HFFc6 (cell line): ENCODE measurements at regions not wholly inside any gene's neighbourhood (a gene's known extent, or its start where the extent isn't known, plus 50 kb on each side); places are given as distances from the start of the nearest gene placed in this dataset.
A peak's percentile ranks its signal among the peaks of the same experiment; 100 is the strongest.

Experiments
- DNase-seq: peaks from one replicate; pipeline ENCODE4 v3.0.0-alpha.2; 2018
- H3K27ac Mint-ChIP-seq: 2 replicates; pipeline ENCODE4 v1.8.0; 2020; ENCODE audit warnings: mild to moderate bottlenecking, mixed read lengths
- H3K27me3 Mint-ChIP-seq: 2 replicates; pipeline ENCODE4 v1.8.0; 2021; ENCODE audit warnings: mild to moderate bottlenecking, moderate library complexity, mixed read lengths; ENCODE audit not compliant: insufficient read depth
- H3K36me3 Mint-ChIP-seq: 2 replicates; pipeline ENCODE4 v1.8.0; 2021; ENCODE audit warnings: low read depth, mixed read lengths
- H3K4me1 Mint-ChIP-seq: 2 replicates; pipeline ENCODE4 v1.8.0; 2020; ENCODE audit warnings: low read depth, mixed read lengths
- H3K4me3 Mint-ChIP-seq: 2 replicates; pipeline ENCODE4 v1.8.0; 2020; ENCODE audit warnings: mild to moderate bottlenecking, moderate library complexity, mixed read lengths
- H3K9me3 Mint-ChIP-seq: 2 replicates; pipeline ENCODE4 v1.8.0; 2020; ENCODE audit warnings: mild to moderate bottlenecking, mixed read lengths
- TF ChIP-seq, protein P1 (sequence below): fragments of 200-600 bp; sonication (generic); IDR thresholded peaks from 2 replicates; pipeline ENCODE4 v1.5.0; 2021; ENCODE audit warnings: antibody characterized with exemption, mild to moderate bottlenecking

DNA sequence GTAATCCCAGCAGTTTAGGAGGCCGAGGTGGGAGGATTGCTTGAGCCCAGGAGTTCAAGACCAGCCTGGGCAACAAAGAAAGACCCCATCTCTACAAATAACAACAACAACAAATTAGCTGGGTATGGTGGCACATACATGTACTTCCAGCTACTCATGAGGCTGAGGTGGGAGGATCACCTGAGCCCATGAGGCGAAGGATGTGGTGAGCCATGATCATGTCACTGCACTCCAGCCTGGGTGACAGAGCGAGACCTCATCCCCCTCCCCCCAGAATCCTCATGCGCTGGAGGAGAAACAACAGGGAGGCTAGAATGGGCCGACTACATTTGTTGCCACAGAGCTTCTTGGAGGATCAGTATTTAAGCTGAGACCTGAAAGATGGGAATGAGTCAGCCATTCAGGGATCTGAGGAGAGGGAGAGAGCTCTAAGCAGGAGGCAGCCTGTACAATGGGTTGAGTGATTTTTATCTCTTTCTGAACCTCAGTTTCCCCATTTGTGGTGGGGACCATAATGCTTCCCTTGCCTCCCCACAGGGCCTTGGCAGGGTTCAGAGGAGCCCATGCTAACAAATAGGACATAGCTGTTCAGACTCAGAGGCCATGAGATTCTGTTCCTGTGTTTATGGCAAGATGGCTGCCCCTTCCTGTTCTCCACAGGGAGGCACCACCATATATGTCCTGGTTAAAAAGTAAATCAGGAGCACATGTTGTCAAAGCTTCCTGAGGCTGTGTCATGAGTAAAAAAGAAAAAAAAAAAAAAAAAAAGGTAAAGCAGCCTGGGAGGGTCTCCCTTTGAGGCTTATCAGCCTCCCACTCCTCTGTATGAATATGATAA, 131.4 kb upstream of the HAAO start:
- peak overlapping the region; percentile 88 for H3K4me3 Mint-ChIP-seq

DNA sequence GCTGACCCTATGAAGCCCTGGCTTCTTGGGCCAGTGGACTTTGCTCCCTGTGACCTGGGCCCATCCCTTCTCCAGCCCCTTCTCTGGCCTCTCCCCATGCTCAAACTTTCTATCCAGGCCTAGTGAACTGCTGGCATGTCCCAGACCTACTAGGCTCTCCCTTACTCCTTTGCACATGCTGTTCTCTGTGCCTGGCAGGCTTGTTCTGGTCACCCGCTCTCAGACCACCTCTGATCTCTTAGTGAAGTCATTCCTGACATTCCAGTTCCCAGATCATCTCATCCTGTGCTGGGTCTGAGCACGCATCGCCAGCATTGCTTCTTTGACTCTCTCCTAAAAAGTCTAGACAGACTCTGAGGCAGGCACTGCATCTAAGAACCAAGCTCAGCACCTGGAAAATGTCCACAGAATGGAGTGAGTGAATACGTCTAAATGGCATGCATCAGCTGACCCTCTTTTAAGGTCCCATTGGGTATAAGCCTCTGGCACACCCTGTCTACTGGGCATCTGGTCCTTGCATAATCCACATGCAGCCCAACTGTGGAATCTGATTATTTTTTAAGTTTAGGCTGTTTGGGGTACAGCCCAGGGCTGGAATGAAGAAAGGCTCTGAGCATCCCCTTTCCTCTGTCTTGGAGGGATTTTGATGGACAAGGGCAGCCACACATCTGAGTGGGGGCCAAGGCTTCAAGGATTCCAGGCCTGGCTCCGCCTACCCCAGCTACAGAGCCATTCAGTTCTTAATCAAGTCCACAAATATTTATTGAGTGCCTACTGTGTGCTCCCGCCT, 130.6 kb upstream of the HAAO start:
- Mint-ChIP-seq H3K27me3 (peaks cover 4% of the 10 kb centered on the region), H3K9me3 (no peaks in the 10 kb centered on the region), H3K4me1 (peaks cover 69% of the 10 kb centered on the region), H3K36me3 (no peaks in the 10 kb centered on the region), H3K27ac (peak overlapping the region; percentile 100), H3K4me3 (no peak overlapping the region; the same call in 1 of the 2 replicates)
- TF ChIP-seq, protein P1, sequence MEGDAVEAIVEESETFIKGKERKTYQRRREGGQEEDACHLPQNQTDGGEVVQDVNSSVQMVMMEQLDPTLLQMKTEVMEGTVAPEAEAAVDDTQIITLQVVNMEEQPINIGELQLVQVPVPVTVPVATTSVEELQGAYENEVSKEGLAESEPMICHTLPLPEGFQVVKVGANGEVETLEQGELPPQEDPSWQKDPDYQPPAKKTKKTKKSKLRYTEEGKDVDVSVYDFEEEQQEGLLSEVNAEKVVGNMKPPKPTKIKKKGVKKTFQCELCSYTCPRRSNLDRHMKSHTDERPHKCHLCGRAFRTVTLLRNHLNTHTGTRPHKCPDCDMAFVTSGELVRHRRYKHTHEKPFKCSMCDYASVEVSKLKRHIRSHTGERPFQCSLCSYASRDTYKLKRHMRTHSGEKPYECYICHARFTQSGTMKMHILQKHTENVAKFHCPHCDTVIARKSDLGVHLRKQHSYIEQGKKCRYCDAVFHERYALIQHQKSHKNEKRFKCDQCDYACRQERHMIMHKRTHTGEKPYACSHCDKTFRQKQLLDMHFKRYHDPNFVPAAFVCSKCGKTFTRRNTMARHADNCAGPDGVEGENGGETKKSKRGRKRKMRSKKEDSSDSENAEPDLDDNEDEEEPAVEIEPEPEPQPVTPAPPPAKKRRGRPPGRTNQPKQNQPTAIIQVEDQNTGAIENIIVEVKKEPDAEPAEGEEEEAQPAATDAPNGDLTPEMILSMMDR = no peak
- DNase-seq = peak; percentile 86

More for the DNA sequence above, 131.4 kb upstream of the HAAO start:
- peak overlapping the region; percentile 100 for H3K27ac Mint-ChIP-seq
- H3K36me3 Mint-ChIP-seq = no peaks in the 10 kb centered on the region
- no peak for DNase-seq
- TF ChIP-seq, protein P1 = no peak; the same call in 1 of the 2 replicates
- H3K4me1 Mint-ChIP-seq = peaks cover 61% of the 10 kb centered on the region
- H3K27me3 Mint-ChIP-seq = peaks cover 4% of the 10 kb centered on the region
- H3K9me3 Mint-ChIP-seq = no peaks in the 10 kb centered on the region

DNA sequence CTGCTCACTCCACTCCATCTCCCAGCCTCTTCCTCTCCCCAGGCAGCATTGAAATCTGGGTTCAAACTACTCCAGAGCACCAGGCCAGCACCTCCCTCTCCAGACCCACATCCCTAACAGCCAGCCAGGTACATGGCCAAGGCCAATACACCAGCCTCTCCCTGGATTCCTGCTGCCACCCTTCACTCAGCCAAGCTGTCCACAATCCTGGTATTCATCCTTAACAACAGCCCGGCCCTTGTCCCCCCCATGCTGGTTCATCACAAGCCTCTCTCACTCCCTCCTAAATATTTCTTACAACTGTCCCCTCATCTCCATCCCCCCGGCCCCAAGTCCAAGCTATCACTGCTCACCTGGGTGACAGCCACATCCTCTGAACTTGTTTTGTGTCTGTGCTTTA, 129.9 kb upstream of the HAAO start:
- no peak overlapping the region for H3K4me3 Mint-ChIP-seq
- no peaks in the 10 kb centered on the region for H3K9me3 Mint-ChIP-seq
- H3K36me3 Mint-ChIP-seq = no peaks in the 10 kb centered on the region
- peak overlapping the region; percentile 100 for H3K27ac Mint-ChIP-seq
- H3K4me1 Mint-ChIP-seq = peaks cover 76% of the 10 kb centered on the region
- TF ChIP-seq, protein P1 = no peak
- no peak for DNase-seq
- H3K27me3 Mint-ChIP-seq = peaks cover 4% of the 10 kb centered on the region

DNA sequence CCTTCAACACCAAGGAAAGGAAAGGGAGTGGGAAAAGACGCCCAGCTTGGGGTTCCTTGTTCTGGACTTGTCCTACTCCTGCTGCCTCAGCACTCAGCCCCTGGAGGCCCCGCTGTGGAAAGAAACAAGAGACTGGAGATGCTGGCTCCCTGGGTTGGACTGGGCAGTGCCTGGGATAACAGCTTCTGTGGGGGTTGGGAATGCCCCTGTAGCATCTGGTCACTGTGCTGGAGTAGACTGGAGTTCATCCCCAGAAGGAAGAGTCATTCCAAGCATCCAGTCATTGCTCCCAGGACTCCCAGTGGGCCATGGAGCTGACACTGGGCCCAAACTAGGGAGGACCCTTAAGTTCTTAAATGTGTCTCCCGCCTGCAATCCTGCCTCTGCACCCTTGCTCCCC, 129.3 kb upstream of the HAAO start:
- no peaks in the 10 kb centered on the region for H3K36me3 Mint-ChIP-seq
- H3K9me3 Mint-ChIP-seq = no peaks in the 10 kb centered on the region
- H3K27ac Mint-ChIP-seq = peak overlapping the region; percentile 100; the same call in 1 of the 2 replicates
- no peak for DNase-seq
- H3K4me1 Mint-ChIP-seq = peaks cover 82% of the 10 kb centered on the region
- H3K4me3 Mint-ChIP-seq = no peak overlapping the region
- peaks cover 4% of the 10 kb centered on the region for H3K27me3 Mint-ChIP-seq
- TF ChIP-seq, protein P1 = no peak

DNA sequence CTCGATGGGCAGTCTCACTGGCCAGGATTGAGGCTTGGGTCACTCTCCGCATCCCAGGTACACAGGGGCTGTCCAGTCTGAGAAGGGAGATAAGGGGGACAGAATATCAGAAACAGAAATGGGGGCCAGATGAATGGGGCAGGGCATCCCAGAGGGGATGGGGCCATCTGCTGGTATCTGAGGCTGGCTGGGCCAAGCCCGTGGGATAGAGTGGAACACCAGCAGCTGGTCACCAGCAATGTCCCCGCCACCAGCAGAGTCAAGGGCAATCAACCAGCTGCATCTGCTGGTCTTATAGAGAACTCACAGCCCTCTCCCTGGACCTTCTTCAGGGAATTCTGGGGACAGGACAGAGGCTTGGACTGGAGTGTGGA, 128.8 kb upstream of the HAAO start:
- H3K36me3 Mint-ChIP-seq = no peaks in the 10 kb centered on the region
- peaks cover 84% of the 10 kb centered on the region for H3K4me1 Mint-ChIP-seq
- TF ChIP-seq, protein P1 = no peak
- DNase-seq = no peak
- no peak overlapping the region for H3K27ac Mint-ChIP-seq
- H3K27me3 Mint-ChIP-seq = peaks cover 4% of the 10 kb centered on the region
- H3K4me3 Mint-ChIP-seq = no peak overlapping the region
- no peaks in the 10 kb centered on the region for H3K9me3 Mint-ChIP-seq
